ENCODE measurements at regions not wholly inside any gene's neighbourhood (a gene's known extent, or its start where the extent isn't known, plus 50 kb on each side); places are given as distances from the start of the nearest gene placed in this dataset.

DNA sequence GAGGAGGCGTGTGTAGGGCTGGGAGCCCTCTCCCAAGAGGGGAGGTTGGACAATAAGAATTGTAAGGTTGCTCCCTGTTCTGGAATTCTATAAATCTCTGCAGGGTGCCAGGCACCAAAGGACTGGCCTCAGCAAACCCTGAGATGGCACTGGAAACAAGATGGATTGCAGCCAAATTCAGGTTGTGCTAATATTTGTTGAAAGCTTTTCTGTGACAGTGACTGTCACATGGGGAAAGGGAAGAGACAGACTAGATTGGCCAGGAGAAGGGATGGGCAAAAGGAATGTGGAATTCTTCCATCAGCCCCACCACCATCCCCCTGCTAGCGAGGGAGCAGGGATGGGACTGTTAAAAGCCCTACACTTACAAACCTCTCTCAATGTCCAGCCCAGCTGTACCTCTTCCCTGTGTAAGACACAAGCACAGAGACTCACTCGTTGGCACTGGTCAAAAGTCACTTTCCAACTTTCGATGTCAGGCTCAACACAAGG, 62.4 kb downstream of the SOX9 start:
- TF ChIP-seq, protein P1, sequence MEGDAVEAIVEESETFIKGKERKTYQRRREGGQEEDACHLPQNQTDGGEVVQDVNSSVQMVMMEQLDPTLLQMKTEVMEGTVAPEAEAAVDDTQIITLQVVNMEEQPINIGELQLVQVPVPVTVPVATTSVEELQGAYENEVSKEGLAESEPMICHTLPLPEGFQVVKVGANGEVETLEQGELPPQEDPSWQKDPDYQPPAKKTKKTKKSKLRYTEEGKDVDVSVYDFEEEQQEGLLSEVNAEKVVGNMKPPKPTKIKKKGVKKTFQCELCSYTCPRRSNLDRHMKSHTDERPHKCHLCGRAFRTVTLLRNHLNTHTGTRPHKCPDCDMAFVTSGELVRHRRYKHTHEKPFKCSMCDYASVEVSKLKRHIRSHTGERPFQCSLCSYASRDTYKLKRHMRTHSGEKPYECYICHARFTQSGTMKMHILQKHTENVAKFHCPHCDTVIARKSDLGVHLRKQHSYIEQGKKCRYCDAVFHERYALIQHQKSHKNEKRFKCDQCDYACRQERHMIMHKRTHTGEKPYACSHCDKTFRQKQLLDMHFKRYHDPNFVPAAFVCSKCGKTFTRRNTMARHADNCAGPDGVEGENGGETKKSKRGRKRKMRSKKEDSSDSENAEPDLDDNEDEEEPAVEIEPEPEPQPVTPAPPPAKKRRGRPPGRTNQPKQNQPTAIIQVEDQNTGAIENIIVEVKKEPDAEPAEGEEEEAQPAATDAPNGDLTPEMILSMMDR (IDR thresholded peaks at IDR 0.05; ENCODE audit: low read depth, low read length): no peak
- ChIA-PET CTCF (no interaction called here), POLR2A (no interaction called here)

GRCh38 chr17:72184805-72185204, 64.0 kb downstream of the SOX9 start:
- Histone ChIP-seq H3K27me3 (ENCODE audit: control insufficient read depth, insufficient read depth, low read length) (no peaks in the 10 kb centered on the region), H3K27ac (ENCODE audit: low read depth, low read length) (no peak overlapping the region), H3K9me3 (ENCODE audit: control insufficient read depth, insufficient read depth, low read length) (no peaks in the 10 kb centered on the region), H3K4me3 (ENCODE audit: low read depth, low read length) (no peak overlapping the region)
- ChIA-PET CTCF (no interaction called here), POLR2A (no interaction called here)
- no peak for DNase-seq (ENCODE audit: low read depth, low spot score)
- TF ChIP-seq, protein P1 (IDR thresholded peaks at IDR 0.05; ENCODE audit: low read depth, low read length): no peak

More for the DNA sequence above, 62.4 kb downstream of the SOX9 start:
- DNase-seq (ENCODE audit: low read depth, low spot score): no peak
- H3K27ac ChIP-seq (ENCODE audit: low read depth, low read length): no peak overlapping the region
- H3K9me3 ChIP-seq (ENCODE audit: control insufficient read depth, insufficient read depth, low read length): no peaks in the 10 kb centered on the region
- H3K4me3 ChIP-seq (ENCODE audit: low read depth, low read length): no peak overlapping the region
- H3K27me3 ChIP-seq (ENCODE audit: control insufficient read depth, insufficient read depth, low read length): no peaks in the 10 kb centered on the region

DNA sequence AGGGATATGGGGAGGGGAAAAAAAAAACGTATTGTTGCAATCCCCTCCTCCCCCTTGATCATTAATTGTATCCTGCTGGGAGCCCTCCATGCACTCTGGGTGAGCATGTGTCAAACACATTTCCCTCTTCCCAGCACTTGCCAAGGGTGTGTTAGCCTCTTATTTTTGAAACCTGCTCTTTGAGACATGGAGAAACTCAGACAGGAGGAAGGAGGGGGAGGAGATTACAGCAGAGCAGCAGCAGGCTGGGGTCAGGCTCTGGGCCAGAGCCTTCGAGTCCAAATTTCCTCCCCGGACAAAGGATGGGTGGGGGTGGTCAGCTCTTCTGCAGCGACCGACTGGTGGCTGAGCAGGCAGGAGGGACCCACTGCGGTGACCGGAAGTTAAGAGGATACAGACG, 64.7 kb downstream of the SOX9 start:
- Histone ChIP-seq H3K4me3 (ENCODE audit: low read depth, low read length) (no peak overlapping the region), H3K27me3 (ENCODE audit: control insufficient read depth, insufficient read depth, low read length) (no peaks in the 10 kb centered on the region), H3K9me3 (ENCODE audit: control insufficient read depth, insufficient read depth, low read length) (no peaks in the 10 kb centered on the region), H3K27ac (ENCODE audit: low read depth, low read length) (no peak overlapping the region)
- TF ChIP-seq, protein P1 (IDR thresholded peaks at IDR 0.05; ENCODE audit: low read depth, low read length): no peak
- POLR2A ChIA-PET: no interaction called here
- CTCF ChIA-PET: no interaction called here
- DNase-seq (ENCODE audit: low read depth, low spot score): no peak

- Histone ChIP-seq H3K27me3 (ENCODE audit: control insufficient read depth, insufficient read depth, low read length) (no peaks in the 10 kb centered on the region), H3K9me3 (ENCODE audit: control insufficient read depth, insufficient read depth, low read length) (no peaks in the 10 kb centered on the region), H3K27ac (ENCODE audit: low read depth, low read length) (no peak overlapping the region), H3K4me3 (ENCODE audit: low read depth, low read length) (no peak overlapping the region)
- POLR2A ChIA-PET: no interaction called here
- CTCF ChIA-PET: interaction anchor here (0.7 kb wide), 1 partner anchor 89 kb away, joined by 10 read pairs; no protein-coding TSS in a partner anchor
- no peak for DNase-seq (ENCODE audit: low read depth, low spot score)
- TF ChIP-seq, protein P1 (IDR thresholded peaks at IDR 0.05; ENCODE audit: low read depth, low read length): no peak
Observed at GRCh38 chr17:72187556-72187955, 66.7 kb downstream of the SOX9 start.

GRCh38 chr17:72188801-72189200, 68.0 kb downstream of the SOX9 start:
- H3K27ac ChIP-seq (ENCODE audit: low read depth, low read length): no peak overlapping the region
- H3K9me3 ChIP-seq (ENCODE audit: control insufficient read depth, insufficient read depth, low read length): no peaks in the 10 kb centered on the region
- TF ChIP-seq, protein P1 (IDR thresholded peaks at IDR 0.05; ENCODE audit: low read depth, low read length): no peak
- POLR2A ChIA-PET: no interaction called here
- no peak overlapping the region for H3K4me3 ChIP-seq (ENCODE audit: low read depth, low read length)
- no peaks in the 10 kb centered on the region for H3K27me3 ChIP-seq (ENCODE audit: control insufficient read depth, insufficient read depth, low read length)
- DNase-seq (ENCODE audit: low read depth, low spot score): no peak
- CTCF ChIA-PET: no interaction called here
